HFFc6 (cell line): ENCODE measurements at regions not wholly inside any gene's neighbourhood (a gene's known extent, or its start where the extent isn't known, plus 50 kb on each side); places are given as distances from the start of the nearest gene placed in this dataset.
"Not testable (repeated sequence)": the region's sequence is repeated elsewhere in the genome, so short reads cannot be mapped to it uniquely, and the experiment has no call there.

Experiments
- DNase-seq: peaks from one replicate; pipeline ENCODE4 v3.0.0-alpha.2; 2018
- H3K27ac Mint-ChIP-seq: 2 replicates; pipeline ENCODE4 v1.8.0; 2020; ENCODE audit warnings: mild to moderate bottlenecking, mixed read lengths
- H3K27me3 Mint-ChIP-seq: 2 replicates; pipeline ENCODE4 v1.8.0; 2021; ENCODE audit warnings: mild to moderate bottlenecking, moderate library complexity, mixed read lengths; ENCODE audit not compliant: insufficient read depth
- H3K36me3 Mint-ChIP-seq: 2 replicates; pipeline ENCODE4 v1.8.0; 2021; ENCODE audit warnings: low read depth, mixed read lengths
- H3K4me1 Mint-ChIP-seq: 2 replicates; pipeline ENCODE4 v1.8.0; 2020; ENCODE audit warnings: low read depth, mixed read lengths
- H3K4me3 Mint-ChIP-seq: 2 replicates; pipeline ENCODE4 v1.8.0; 2020; ENCODE audit warnings: mild to moderate bottlenecking, moderate library complexity, mixed read lengths
- H3K9me3 Mint-ChIP-seq: 2 replicates; pipeline ENCODE4 v1.8.0; 2020; ENCODE audit warnings: mild to moderate bottlenecking, mixed read lengths
- CTCF ChIP-seq: fragments of 200-600 bp; sonication (generic); IDR thresholded peaks from 2 replicates; pipeline ENCODE4 v1.5.0; 2021; ENCODE audit warnings: antibody characterized with exemption, mild to moderate bottlenecking

DNA sequence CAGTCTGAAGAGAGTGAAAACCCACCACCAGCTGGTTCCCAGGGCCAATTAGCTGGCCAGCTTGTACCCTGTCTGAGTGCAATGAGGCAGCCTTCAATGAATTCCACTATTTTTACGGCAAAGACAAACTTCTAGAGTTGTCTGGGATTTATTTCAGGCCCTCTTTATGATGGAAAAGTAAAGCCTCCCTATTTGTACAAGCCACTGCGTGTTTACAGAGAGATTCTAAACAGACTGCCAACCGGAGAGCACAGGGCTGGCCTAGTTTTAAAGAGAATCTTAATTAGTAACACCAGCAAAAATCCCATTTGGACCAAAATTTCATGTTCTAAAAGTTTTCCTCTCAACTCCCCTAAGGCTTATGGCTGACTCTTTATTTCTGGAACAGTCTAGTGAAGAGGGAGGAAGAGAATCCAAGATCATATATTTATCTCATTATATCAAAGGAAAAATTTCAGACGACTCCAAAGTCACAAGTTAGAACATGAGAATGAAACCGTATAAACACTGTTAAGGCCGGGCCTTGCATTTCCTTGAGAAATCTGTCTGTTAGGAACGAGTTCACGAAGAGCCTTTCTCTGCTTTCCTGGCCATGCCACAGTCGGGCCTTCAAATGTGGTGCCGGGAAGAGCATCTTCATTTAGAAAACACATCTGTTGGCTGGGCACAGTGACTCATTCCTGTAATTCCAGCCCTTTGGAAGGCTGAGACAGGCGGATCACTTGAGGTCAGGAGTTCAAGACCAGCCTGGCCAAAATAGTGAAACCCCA, 724.6 kb upstream of the NRP1 start:
- H3K27me3 Mint-ChIP-seq: peaks cover 9% of the 10 kb centered on the region
- TF ChIP-seq CTCF: no peak
- no peak overlapping the region for H3K27ac Mint-ChIP-seq
- no peak overlapping the region for H3K4me3 Mint-ChIP-seq
- H3K36me3 Mint-ChIP-seq: peaks cover 15% of the 10 kb centered on the region; the same call in 1 of the 2 replicates
- peaks cover 23% of the 10 kb centered on the region for H3K9me3 Mint-ChIP-seq
- H3K4me1 Mint-ChIP-seq: no peaks in the 10 kb centered on the region; the same call in 1 of the 2 replicates
- no peak for DNase-seq

DNA sequence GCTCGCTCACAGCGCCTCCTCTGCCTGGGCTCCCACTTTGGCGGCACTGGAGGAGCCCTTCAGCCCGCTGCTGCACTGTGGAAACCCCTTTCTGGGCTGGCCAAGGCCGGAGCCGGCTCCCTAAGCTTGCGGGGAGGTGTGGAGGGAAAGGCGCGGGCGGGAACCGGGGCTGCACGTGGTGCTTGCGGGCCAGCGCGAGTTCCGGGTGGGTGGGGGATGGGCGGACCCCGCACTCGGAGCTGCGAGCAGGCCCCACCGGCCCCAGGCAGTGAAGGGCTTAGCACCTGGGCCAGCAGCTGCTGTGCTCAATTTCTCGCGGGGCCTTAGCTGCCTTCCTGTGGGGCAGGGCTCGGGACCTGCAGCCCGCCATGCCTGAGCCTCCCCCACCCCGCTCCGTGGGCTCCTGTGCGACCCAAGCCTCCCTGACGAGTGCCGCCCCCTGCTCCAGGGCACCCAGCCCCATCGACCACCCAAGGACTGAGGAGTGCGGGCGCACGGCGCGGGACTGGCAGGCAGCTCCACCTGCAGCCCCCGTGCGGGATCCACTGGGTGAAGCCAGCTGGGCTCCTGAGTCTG, 721.0 kb upstream of the NRP1 start:
- DNase-seq, H3K27ac Mint-ChIP-seq, H3K4me3 Mint-ChIP-seq, H3K9me3 Mint-ChIP-seq, H3K4me1 Mint-ChIP-seq, H3K36me3 Mint-ChIP-seq: not testable (repeated sequence)
- peaks cover 22% of the 10 kb centered on the region for H3K27me3 Mint-ChIP-seq

DNA sequence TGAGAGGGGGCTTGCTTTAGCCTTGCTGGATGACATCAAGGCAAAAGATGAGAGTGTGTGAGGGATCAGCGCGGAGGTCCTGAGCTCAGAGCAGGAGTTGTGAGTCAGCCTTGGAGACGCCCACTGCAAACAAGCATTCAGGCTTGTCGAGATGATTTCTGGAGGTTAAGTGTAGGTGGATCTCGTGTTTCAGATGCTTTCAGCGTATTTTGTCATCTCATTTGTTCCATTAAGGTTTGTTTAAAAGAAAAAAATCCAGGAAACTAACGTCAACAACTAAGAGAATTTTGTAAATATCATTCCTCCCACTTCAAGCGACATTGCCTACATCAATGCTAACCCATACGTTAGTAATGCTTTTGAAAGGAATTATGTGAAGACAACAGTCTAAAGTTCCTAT, 715.4 kb upstream of the NRP1 start:
- H3K4me1 Mint-ChIP-seq: peaks cover 12% of the 10 kb centered on the region
- TF ChIP-seq CTCF: no peak
- peaks cover 44% of the 10 kb centered on the region for H3K27me3 Mint-ChIP-seq
- no peak overlapping the region for H3K27ac Mint-ChIP-seq
- H3K9me3 Mint-ChIP-seq: no peaks in the 10 kb centered on the region
- 0 out of 2 replicates have a peak, but pooled peaks cover 4% of the 10 kb centered on the region for H3K36me3 Mint-ChIP-seq
- no peak overlapping the region for H3K4me3 Mint-ChIP-seq
- no peak for DNase-seq

GRCh38 chr10:34049469-34049868, 715.0 kb upstream of the NRP1 start:
- H3K4me3 Mint-ChIP-seq: no peak overlapping the region
- DNase-seq: no peak
- peaks cover 13% of the 10 kb centered on the region for H3K4me1 Mint-ChIP-seq
- H3K27ac Mint-ChIP-seq: no peak overlapping the region
- no peak for TF ChIP-seq CTCF
- 0 out of 2 replicates have a peak, but pooled peaks cover 4% of the 10 kb centered on the region for H3K36me3 Mint-ChIP-seq
- H3K9me3 Mint-ChIP-seq: no peaks in the 10 kb centered on the region
- peaks cover 47% of the 10 kb centered on the region for H3K27me3 Mint-ChIP-seq

GRCh38 chr10:34047389-34047788, 712.9 kb upstream of the NRP1 start:
- no peaks in the 10 kb centered on the region for H3K9me3 Mint-ChIP-seq
- no peak for DNase-seq

More at GRCh38 chr10:34047389-34047788, 712.9 kb upstream of the NRP1 start:
- no peak overlapping the region for H3K4me3 Mint-ChIP-seq
- TF ChIP-seq CTCF: no peak
- H3K36me3 Mint-ChIP-seq: 0 out of 2 replicates have a peak, but pooled peaks cover 4% of the 10 kb centered on the region
- peaks cover 13% of the 10 kb centered on the region for H3K4me1 Mint-ChIP-seq
- H3K27me3 Mint-ChIP-seq: peaks cover 45% of the 10 kb centered on the region
- no peak overlapping the region for H3K27ac Mint-ChIP-seq
